Peyer's patch (tissue), 4 donors: ENCODE measurements at regions not wholly inside any gene's neighbourhood (a gene's known extent, or its start where the extent isn't known, plus 50 kb on each side); places are given as distances from the start of the nearest gene placed in this dataset.

Source experiments
- POLR2A ChIP-seq, 2 donors: fragments of 450-650 bp; IDR thresholded peaks; one replicate each; pipeline ENCODE4 v1.5.1; 2017; ENCODE audit warnings: antibody characterized with exemption in 2 of 2, mild to moderate bottlenecking in 2 of 2, moderate library complexity in 2 of 2
- TF ChIP-seq, protein P1 (sequence below), 6 experiments: fragments of 450-650 bp in 4 of 6; fragments of 200-600 bp in 2 of 6; sonication (generic) in 1 of 6; IDR thresholded peaks; one replicate each; pipeline ENCODE4 v1.5.1; 2017 to 2019; ENCODE audit warnings: antibody characterized with exemption in 6 of 6, mild to moderate bottlenecking in 3 of 6, moderate library complexity in 1 of 6

DNA sequence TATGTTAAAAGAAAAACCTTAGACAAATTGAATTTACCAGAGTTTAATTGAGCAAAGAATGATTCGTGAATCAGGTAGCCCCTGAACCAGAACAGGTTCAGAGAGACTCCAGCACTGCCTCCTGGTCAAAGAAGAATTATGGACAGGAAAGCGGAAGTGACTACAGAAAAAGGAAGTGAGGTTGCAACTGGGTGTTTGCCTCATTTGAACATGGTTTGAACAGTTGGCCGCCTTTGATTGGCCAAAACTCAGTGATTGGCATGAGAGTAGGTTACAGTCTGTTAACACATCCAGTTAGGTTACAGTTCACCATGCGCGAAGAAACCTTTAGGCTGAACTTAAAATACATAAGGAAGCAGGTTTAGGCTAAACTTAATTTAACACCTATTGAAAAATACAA is 248.8 kb downstream of the TFAP2A start:
- TF ChIP-seq, protein P1, sequence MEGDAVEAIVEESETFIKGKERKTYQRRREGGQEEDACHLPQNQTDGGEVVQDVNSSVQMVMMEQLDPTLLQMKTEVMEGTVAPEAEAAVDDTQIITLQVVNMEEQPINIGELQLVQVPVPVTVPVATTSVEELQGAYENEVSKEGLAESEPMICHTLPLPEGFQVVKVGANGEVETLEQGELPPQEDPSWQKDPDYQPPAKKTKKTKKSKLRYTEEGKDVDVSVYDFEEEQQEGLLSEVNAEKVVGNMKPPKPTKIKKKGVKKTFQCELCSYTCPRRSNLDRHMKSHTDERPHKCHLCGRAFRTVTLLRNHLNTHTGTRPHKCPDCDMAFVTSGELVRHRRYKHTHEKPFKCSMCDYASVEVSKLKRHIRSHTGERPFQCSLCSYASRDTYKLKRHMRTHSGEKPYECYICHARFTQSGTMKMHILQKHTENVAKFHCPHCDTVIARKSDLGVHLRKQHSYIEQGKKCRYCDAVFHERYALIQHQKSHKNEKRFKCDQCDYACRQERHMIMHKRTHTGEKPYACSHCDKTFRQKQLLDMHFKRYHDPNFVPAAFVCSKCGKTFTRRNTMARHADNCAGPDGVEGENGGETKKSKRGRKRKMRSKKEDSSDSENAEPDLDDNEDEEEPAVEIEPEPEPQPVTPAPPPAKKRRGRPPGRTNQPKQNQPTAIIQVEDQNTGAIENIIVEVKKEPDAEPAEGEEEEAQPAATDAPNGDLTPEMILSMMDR (IDR thresholded peaks at IDR 0.05), result no peak
- TF ChIP-seq POLR2A (IDR thresholded peaks at IDR 0.05), result no peak
